Thoracic aorta (tissue), 2 donors: ENCODE measurements at regions not wholly inside any gene's neighbourhood (a gene's known extent, or its start where the extent isn't known, plus 50 kb on each side); places are given as distances from the start of the nearest gene placed in this dataset.
"Not testable (repeated sequence)": the region's sequence is repeated elsewhere in the genome, so short reads cannot be mapped to it uniquely, and the experiment has no call there.

Experiments used
- ATAC-seq: fragments of 150-250 bp; one replicate; pipeline ENCODE4 v1.8.0; 2017; ENCODE audit warnings: low read depth; ENCODE audit not compliant: insufficient number of reproducible peaks, low FRiP score
- DNase-seq: peaks from one replicate; pipeline ENCODE4 v3.0.0-alpha.2; 2020; ENCODE audit warnings: low spot score
- H3K27ac ChIP-seq, 2 donors: fragments of 200-600 bp; sonication (generic); 1 replicate in 1 of 2; 2 replicates in 1 of 2; pipeline ENCODE4 v1.5.1; 2016; ENCODE audit warnings: mild to moderate bottlenecking in 2 of 2, moderate library complexity in 2 of 2
- H3K27me3 ChIP-seq: fragments of 200-600 bp; sonication (generic); replicated peaks from 2 replicates; pipeline ENCODE4 v1.6.0; 2016; ENCODE audit warnings: mild to moderate bottlenecking; ENCODE audit not compliant: insufficient read depth
- H3K36me3 ChIP-seq: fragments of 200-600 bp; sonication (generic); one replicate; pipeline ENCODE4 v1.5.1; 2016
- H3K4me1 ChIP-seq, 2 donors: fragments of 200-600 bp; sonication (generic); 1 replicate in 1 of 2; 2 replicates in 1 of 2; pipeline versions ENCODE4 v1.5.1 to v1.6.0; 2016; ENCODE audit warnings: low read depth in 2 of 2, mild to moderate bottlenecking in 1 of 2; ENCODE audit not compliant: control insufficient read depth in 1 of 2
- H3K4me3 ChIP-seq: fragments of 200-600 bp; sonication (generic); 2 replicates; pipeline ENCODE4 v1.5.1; 2016; ENCODE audit warnings: mild to moderate bottlenecking
- H3K9me3 ChIP-seq: fragments of 200-600 bp; sonication (generic); 2 replicates; pipeline ENCODE4 v1.5.1; 2016
- CTCF ChIP-seq: fragments of 200-600 bp; sonication (generic); IDR thresholded peaks from one replicate; pipeline ENCODE4 v1.5.1; 2019; ENCODE audit warnings: antibody characterized with exemption

DNA sequence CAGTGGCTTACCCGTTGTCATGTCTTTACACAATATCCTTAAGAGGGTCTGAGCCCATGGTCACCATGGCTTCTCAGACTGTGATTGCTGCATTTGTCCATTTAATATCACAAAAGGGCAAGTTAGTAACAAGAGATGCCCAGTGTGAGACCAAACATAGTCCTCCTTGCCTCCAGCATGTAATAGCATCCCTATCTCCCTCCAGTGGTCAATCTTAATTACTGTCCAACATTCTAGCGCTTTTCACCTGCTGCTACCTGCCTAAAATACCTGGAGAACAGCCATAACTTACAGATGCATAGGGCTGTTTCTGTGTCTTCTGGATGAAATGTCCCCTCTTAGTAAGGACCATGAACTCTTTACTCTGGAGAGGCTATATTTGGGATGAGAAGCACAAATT, 267.2 kb upstream of the DAB2 start:
- peaks cover 2% of the 10 kb centered on the region for H3K9me3 ChIP-seq
- no peak overlapping the region for H3K4me3 ChIP-seq
- no peak for TF ChIP-seq CTCF
- H3K36me3 ChIP-seq: no peaks in the 10 kb centered on the region
- no peaks in the 10 kb centered on the region for H3K27me3 ChIP-seq
- H3K4me1 ChIP-seq: no peaks in the 10 kb centered on the region
- ATAC-seq (no peak), DNase-seq (no peak)
- H3K27ac ChIP-seq: no peak overlapping the region

- Histone ChIP-seq H3K4me3 (no peak overlapping the region), H3K4me1 (no peaks in the 10 kb centered on the region), H3K27ac (no peak overlapping the region), H3K36me3 (no peaks in the 10 kb centered on the region), H3K9me3 (peaks cover 2% of the 10 kb centered on the region), H3K27me3 (no peaks in the 10 kb centered on the region)
- TF ChIP-seq CTCF: no peak
- ATAC-seq (no peak), DNase-seq (no peak)
These were observed 266.4 kb upstream of the DAB2 start for GRCh38 chr5:39691136-39691535.

DNA sequence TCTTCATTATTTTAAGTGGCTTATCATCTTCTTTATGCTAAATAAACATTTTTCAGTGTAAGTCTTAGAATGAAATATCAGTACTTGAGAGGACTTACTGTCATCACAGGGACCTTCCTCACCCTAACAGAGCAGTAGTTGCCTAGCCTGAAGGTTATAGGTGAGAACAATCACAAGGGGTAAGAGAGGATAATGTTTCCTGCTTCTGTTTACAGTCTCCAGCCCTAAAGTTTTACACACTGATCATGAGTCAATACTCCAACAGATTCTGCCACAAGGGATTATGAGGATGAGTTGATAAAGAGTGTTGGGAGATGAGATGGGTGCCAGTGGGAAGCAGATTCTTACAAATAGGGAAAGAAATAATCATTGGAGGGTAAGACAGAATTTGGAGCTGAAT, 265.1 kb upstream of the DAB2 start:
- no peaks in the 10 kb centered on the region for H3K27me3 ChIP-seq
- H3K4me1 ChIP-seq: no peaks in the 10 kb centered on the region
- H3K4me3 ChIP-seq: no peak overlapping the region
- TF ChIP-seq CTCF: no peak
- H3K9me3 ChIP-seq: peaks cover 2% of the 10 kb centered on the region
- DNase-seq (no peak), ATAC-seq (no peak)
- H3K27ac ChIP-seq: no peak overlapping the region
- H3K36me3 ChIP-seq: no peaks in the 10 kb centered on the region

GRCh38 chr5:39687924-39688323, 263.1 kb upstream of the DAB2 start:
- not testable (repeated sequence) for ATAC-seq

GRCh38 chr5:39680213-39680612, 255.4 kb upstream of the DAB2 start:
- Histone ChIP-seq H3K4me3 (no peak overlapping the region), H3K27me3 (no peaks in the 10 kb centered on the region), H3K4me1 (no peaks in the 10 kb centered on the region), H3K9me3 (no peaks in the 10 kb centered on the region), H3K36me3 (no peaks in the 10 kb centered on the region), H3K27ac (no peak overlapping the region)
- TF ChIP-seq CTCF: no peak
- ATAC-seq: no peak
- no peak for DNase-seq

More at GRCh38 chr5:39687924-39688323, 263.1 kb upstream of the DAB2 start:
- H3K4me1 ChIP-seq, H3K9me3 ChIP-seq, H3K36me3 ChIP-seq, DNase-seq, H3K4me3 ChIP-seq, H3K27me3 ChIP-seq, H3K27ac ChIP-seq: not testable (repeated sequence)

- Histone ChIP-seq H3K9me3 (no peaks in the 10 kb centered on the region), H3K27ac (no peak overlapping the region), H3K4me3 (no peak overlapping the region), H3K36me3 (no peaks in the 10 kb centered on the region), H3K27me3 (no peaks in the 10 kb centered on the region), H3K4me1 (no peaks in the 10 kb centered on the region)
- DNase-seq (no peak), ATAC-seq (no peak)
- TF ChIP-seq CTCF: no peak
These were observed 253.8 kb upstream of the DAB2 start for GRCh38 chr5:39678534-39678933.
